HUDEP-2 (cell line): ENCODE measurements at regions not wholly inside any gene's neighbourhood (a gene's known extent, or its start where the extent isn't known, plus 50 kb on each side); places are given as distances from the start of the nearest gene placed in this dataset.

Source experiments
- DNase-seq, 76 experiments: peaks; one replicate each; lab custom pipeline; 2025; ENCODE audit not compliant: unreplicated experiment in 76 of 76; lab: John Stamatoyannopoulos, UW

DNA sequence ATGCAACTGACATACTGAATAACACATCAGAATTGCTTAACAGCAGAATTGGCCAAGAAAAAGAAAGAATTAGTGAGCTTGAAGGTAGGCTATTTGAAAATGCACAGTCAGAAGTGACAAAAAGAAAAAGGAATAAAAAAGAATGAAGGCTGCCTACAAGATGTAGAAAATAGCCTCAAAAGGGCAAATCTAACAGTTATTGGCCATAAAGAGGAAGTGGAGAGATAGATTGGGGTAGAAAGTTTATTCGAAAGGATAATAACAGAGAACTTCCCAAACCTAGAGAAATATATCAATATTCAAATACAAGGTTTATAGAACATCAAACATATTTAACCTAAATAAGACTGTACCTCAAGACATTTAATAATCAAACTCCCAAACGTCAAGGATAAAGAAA lies 67.5 kb downstream of the ATP6V1G3 start:
- DNase-seq: no peak

DNA sequence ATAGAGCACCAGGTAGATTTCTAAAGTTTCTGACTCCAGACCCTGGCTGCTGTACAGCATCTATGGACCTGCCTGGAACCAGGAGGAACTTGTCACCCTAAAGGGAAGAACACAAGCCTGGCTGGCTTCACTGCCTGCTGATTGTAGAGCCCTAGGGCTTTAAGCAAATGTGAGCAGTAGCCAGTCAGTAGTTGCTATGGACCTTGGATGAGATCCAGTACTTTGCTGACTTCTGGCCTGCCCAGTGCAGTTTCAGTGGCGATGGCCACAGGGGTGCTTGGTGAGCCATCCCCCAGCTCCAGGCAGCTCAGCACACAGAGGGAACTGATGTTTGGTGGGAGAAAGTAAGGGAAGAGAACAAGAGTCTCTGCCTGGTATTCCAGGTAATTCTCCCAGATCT lies 68.4 kb downstream of the ATP6V1G3 start:
- DNase-seq: no peak

DNA sequence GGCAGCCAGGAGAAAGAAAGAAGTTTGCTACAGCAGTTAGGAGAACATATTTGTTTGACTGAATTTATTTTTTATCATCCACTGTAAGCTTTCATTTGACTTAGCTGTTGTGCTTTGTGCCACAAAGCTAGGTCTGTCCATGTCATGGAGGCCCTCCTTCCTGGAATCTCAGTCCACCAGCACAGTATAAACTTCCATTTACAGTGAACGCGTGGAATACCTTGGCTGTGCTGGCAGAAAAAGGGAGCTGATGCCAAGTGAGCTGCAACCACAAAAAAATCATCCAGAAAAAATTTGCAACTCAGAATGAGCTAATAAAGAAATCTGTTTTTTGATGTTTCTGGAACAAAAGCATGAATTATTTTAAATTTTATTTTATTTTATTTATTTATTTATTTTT lies 72.6 kb downstream of the ATP6V1G3 start:
- no peak for DNase-seq

DNA sequence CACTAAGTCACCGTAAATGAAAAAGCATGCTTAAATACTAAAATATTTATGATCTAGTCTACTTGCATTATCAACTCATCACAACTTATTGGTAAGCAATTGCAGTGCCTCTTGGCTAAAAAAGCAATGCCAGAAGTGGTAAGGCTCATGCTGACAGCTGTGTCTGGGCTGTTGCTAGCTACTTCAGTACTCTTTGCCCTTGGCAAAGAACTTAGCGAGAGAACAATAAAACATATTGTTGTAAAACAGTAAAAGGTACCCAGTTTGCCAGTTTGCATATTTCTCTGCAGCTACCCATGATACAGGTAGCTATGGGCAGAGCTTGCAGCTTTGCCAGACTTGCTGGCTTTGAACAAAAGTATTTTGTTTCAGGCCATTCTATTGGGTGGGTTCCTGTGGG lies 73.1 kb downstream of the ATP6V1G3 start:
- DNase-seq: no peak

DNA sequence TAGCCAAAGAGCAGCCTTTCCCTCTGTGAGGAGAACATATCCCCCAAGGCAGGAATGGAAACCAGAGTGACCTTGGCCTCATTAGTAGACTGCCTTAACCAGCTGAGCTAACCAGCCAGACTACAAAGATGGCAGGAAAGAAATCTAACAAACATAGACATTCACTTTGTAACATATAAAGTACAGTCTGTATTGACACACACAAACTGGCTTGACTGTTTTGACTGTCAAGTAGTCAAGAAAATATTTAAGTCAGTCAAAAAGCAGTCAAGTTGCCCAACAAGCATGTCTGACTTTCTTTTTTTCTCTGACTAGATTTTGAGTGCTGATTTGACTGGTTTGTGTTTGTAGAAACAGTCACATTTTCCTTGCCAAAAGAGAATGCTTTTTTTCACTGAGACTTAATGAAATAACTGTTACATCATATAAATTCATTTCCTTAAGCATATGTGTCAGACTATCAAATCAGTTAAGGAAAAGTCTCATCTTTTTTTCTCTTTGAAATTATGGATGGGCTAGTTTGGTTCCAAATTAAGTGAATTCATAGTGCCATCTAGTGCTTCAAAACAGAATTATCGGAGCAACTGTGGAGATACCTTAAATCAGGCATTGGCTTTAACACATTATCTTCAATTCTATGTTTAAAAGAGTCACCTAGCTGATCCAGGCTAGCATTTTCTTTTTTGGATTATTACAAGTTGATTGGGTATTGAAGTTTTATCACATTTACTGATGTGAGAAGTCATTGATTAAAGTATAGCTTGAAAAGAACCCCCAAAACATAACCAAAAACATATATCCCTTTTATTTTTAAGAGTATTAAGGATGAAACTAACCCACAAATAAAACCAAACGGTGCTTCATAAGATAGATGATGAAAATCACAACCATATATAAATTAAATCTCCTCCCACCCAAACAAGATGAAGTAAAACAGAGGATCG lies 75.0 kb downstream of the ATP6V1G3 start:
- DNase-seq: peak in 18 of 76 experiments; percentile 1 to 57 (median 19)

DNA sequence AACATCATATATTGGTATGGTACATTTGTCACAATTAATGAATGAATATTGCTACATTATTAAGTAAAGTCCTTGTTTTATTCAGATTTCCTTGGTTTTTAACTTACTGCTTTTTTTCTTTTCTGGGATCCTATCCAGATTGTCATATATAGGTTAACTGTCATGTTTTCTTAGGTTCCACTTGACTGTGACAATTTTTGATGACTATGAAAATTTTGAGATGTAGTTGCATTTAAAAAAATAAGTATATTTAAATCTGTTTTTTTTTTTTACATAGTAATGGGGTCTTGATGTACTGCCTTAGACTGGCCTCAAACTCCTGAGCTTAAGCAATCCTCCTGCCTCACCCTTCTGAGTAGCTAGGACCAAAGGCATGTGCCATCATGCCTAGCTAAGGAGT lies 76.8 kb downstream of the ATP6V1G3 start:
- DNase-seq: no peak

DNA sequence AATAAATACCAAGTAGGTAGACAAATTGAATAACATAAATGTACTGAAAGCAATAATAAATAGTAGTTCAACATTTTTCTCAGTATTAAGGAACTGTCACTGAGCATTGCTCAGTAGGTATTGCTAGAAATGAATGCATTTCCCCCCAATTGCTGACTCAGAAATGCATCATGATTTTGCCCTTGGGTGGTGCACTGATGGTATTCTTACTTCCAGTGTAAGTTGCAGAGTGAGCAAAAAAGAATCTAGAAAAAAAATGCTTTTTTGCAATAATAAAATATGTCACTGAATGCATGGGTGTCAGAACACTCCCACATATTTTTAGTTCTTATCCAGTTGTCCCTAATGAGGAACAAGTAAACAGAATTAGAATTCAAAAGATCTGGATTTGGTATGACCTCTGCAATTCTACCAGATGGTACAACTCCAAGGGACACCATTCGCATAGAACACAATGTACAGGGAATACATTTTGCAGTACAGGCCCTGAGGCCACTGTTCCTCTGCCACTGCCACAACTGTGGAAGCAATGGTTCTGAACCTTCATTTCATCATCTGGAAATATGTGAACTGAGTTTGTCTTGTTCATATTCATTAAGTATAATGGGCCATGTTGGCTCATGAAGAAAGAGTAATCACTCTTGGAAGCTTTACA lies 78.0 kb downstream of the ATP6V1G3 start:
- no peak for DNase-seq

DNA sequence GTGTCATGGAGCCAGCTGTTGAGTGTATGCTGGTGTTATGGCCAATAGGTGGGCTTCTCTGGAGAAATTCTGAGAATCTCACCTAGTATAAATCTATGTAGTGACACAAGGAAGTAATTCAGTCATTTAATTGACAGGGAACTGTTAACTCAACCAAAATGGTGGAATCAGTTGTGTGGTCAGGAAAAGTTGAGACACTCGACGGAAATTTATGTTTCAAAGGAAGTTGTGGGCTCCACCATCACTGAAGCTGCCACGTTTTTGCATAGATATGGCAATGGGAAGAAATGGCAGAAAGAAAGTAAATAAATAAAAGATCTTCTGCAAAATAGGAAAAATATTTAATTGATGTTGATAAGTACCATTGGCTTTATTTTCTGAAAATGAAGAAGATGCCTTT lies 84.5 kb downstream of the ATP6V1G3 start:
- DNase-seq: no peak

DNA sequence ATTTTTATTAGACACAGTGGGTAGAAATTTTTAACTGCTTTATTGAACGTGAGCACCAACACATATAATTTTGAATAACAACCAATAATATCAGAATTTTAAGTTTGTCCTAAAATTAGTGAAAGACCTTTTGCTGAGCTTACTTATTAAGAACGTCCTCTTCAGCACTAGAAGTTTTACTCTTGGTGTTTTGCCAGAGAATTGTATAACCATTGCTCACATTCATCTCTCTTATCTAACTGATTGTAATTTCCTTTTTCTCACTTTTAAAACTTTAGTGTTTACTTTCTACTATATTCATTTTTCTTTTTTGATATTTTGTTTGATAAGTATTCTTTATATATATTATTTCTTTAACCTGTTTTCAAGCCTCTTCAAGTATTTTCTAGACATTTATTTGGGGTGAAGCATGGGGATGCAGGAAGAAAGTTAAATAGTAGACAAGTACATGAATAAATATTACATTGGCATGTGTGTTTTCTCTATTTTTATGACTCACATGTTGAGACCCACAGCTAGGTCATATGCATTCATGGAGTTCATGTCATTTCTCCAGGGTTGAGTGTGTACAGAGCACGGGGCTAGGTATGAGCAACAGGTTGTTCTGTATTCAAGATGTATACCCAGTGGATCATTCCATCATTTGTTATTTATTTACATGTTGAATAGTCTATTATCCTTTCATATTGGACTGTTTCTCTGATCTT lies 90.6 kb downstream of the ATP6V1G3 start:
- no peak for DNase-seq

DNA sequence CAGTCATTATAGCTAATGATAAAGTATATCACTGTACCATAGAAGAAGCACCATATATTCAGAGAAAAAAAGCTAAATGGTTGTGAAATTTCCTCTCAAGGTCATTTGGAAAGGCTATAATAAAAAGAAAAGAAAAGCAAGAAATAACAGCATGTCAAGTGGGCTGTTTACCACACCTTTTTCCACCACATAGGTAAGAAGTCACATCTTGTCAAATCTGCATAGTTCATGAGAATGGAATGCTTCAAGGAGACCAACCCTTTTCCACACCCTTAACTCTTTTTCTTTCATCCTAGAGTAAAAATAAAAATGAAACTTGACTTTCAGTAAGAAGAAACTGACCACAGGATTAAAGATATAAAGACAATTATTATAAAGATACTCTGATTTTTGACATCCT lies 91.2 kb downstream of the ATP6V1G3 start:
- no peak for DNase-seq

DNA sequence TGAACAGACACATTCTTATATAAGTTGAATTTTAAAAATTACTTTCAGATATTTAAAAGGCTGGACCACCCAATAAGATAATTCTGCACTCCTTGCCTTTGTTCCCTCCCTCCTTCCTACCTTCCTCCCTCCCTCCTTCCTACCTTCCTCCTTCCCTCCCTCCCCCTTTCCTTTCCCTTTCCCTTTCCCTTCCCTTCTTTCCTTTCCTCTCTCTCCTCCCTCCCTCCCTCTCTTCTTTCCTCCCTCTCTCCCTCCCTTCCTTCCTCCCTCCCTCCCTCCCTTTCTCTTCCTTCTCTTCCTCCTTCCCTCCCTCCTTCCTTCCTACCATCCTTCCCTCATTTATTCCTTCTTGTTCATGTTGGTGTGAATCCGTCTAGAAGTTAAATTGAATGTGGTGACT lies 93.0 kb downstream of the ATP6V1G3 start:
- DNase-seq: no peak

DNA sequence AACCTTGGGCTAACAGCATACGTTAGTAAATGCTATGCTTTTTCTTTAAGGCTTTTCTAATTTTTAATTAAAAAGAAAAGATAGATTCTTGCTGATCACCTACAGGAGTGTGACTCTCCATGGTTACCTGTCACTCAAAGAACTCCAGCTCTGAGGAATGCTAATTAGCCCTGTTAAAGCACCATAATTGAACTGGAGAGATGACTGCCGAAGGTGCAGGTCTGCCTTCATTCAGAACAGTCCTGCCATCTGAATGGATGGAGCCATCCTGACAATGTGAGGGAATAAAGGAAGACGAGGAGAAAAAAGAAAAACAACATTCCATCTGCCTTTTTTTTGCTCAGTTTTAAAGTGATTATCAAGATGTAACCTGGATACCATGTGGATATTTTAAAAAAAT lies 94.6 kb downstream of the ATP6V1G3 start:
- no peak for DNase-seq

DNA sequence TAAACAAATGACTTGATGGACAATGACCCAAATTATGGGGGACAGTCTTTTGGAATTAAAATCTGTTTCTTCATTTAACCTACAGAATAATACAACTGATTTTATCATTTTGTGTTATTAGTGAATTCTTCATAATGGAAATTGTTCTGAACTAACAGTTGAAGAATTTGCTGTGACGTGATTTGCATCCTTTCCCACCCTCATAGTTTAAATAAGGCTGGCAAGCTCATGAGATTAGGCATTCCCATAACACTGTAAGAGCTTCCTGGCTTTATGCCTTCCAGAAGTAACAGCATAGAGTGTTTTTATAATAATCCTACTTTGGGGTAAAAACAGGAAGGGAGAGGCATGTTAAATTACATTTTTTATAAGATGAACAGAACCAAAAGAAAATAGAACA lies 95.7 kb downstream of the ATP6V1G3 start:
- DNase-seq: no peak

DNA sequence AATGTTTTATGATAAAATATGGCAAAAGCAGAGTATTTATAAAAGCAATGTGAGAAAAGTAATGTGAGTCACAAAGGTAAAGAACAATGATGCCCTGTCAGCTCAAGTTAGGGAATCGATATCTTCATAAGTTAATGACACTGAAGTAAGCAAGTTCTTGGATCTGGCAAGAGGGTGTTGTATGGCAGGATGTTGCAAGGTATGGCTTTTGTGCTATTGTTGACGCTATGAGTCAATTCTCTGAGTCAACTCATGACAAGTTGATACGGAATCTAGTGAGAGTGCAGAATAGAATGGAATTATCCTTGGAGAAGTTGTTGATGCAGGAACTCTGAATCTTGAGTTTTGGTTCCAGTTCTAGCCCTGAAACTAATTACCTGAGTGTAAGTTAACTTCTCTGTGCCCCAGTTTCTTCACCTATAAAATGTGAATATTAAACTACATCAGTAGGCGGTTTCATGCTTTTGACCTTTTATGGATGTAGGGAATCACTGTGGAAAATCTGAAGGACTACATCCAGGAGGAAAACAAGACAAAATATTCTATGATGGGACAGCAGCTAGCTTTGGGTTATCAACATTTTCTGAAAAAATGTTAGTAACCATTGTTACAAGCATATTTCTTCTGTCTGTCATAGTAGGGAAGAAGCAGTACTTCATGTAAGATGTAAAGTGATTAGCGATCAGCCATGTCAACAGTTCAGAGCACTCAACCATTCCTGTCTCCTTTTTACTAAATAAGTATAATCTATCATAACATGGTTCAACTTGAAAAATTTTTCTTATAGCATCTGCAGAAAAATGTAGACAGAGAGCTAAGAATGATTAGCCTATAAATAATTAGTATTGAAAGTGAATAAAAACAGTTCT lies 96.9 kb downstream of the ATP6V1G3 start:
- DNase-seq: no peak

DNA sequence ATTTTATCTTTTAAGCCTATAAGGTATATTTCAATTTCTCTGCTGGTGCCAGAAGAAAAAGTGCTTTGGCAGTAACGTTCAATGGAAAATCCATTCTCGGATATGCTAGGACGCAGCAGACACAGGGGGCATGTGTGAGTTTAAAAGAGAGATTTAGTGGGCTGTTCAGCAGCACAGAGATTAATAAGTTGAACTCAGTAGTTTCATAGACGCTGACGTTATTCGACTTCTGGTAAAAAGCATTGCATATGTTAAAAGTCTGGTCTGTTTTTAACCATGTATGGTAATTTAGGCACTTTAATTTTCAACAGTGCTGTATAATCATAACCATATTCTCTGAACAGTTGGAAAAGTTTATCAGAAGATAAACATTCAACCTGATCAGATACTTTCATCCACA lies 99.6 kb downstream of the ATP6V1G3 start:
- no peak for DNase-seq

DNA sequence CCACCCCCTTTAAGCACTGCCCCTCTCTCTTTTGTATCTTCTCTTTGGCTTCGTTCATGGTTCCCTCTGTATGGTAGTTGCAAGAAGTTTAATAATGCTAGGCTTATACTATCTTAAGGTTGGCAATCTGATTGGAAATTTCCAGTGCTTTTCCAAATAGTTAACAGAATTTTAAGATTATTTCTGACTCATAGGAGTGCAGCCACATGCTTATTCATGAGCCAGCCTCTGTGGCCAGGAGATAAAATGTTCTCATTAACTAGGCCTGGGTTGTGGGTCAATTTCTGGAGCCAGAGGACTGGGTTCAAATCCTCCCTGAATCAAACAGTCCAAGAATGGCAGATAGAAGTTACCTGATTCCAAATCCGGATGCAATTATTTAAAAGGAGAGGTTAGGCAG lies 103.1 kb downstream of the ATP6V1G3 start:
- DNase-seq: no peak

DNA sequence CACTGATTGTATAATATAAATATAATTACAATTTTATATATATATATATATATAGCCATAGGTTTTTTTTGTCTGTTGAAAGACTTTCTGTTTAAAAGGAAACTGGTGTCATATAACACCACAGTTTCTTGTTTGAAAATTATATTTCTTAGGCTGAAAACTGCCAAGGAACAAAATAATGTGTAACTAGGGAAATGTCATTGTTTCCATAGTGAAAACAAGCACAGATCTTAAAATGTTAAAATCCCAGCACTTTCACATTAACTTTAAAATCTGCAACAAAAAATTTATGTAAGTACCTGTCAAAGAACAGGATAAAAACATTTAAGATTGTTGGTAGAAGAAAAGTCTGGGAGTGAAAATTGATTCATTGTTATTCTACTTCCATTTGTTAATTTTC lies 104.2 kb downstream of the ATP6V1G3 start:
- DNase-seq: no peak

DNA sequence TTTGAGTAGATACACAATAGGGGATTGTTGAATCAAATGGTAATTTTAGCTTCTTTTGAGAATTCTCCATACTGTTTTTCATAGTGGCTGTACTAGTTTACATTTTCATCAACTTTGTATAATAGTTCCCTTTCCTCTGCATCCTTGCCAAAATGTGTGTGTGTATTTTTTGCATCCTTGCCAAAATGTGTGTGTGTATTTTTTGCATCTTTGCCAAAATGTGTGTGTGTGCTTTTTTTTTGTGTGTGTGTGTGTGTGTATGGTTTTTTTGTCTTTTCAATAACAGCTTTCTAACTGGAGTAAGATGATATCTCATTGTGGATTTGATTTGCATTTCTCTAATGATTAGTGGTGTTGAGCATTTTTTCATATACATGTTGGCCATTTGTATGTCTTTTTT lies 105.4 kb downstream of the ATP6V1G3 start:
- DNase-seq: no peak

DNA sequence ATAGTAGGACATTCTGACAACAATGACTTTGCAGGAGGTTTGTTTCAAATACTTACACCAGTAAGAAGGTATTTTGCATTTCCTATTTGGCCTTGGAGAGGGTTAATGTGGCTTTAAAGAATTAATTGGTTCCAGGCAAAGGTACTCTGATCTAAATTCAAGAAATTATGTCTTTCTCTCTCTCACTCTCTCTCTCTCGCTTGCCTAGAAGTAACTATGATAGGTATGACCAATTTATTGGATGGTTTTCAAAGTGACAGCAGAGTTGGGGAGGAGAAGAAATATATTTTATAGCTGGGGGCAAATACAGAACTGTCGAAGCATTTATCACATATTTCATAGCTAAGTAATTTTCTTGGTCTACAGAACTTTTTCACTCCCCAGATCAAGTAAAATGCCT lies 116.0 kb downstream of the ATP6V1G3 start:
- DNase-seq: no peak

DNA sequence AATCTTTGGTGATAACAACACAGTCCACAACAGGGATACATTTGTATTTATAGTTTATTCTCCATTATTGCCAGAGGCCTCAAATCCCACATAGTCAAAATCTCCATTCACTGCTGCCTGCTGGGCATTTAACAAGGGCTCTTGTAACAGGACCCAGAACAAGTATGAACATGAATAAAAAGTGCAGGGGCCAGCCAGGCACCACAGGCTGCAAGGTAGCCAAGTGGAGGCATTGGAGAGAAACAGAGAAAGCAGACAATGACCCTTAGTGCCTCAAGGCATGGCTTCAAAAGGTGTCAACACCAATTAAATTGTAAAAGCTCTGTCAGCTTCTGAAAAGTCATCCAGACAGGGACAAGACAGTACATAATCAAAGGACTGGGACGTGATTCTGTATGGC lies 116.8 kb downstream of the ATP6V1G3 start:
- DNase-seq: no peak

DNA sequence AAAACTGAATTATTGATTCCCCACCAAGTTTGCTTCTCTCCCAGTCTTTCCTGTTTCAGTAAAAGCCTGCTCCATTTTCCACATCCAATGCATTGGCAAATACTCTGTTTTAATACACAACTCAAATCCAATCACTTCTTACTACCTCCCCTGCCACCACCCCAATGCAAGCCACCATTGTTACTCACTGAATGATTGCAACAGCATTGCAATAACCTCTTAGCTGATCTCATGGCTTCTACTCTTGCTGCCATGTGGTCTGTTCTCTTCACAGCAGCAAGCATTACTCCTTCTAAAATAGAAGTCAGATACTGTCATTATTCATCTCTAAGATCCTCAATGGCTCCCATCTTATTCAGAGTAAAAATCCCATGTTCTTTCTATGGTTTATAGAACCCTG lies 123.4 kb downstream of the ATP6V1G3 start:
- no peak for DNase-seq
